Keratinocyte (primary cell): ENCODE measurements at regions not wholly inside any gene's neighbourhood (a gene's known extent, or its start where the extent isn't known, plus 50 kb on each side); places are given as distances from the start of the nearest gene placed in this dataset.

Experiments used
- DNase-seq: peaks from one replicate; pipeline ENCODE4 v3.0.0-alpha.2; 2011; ENCODE audit warnings: low read depth, missing footprints, low spot score
- FAIRE-seq: peaks from 2 replicates; lab custom pipeline; 2011; peaks lifted over from hg19 to GRCh38; lab: Jason Lieb, UNC
- H2AFZ ChIP-seq: 2 replicates; pipeline ENCODE4 v1.6.0; 2012; ENCODE audit warnings: low read length, control low read depth, inconsistent platforms; ENCODE audit not compliant: control insufficient read depth
- H3K27ac ChIP-seq: 2 replicates; pipeline ENCODE4 v1.5.1; 2011; ENCODE audit warnings: low read length; ENCODE audit not compliant: control insufficient read depth, insufficient read depth
- H3K27me3 ChIP-seq: 3 replicates; pipeline ENCODE4 v1.6.0; 2011; ENCODE audit warnings: low read length; ENCODE audit not compliant: control insufficient read depth, insufficient read depth; ENCODE audit errors: extremely low read depth
- H3K36me3 ChIP-seq, 2 experiments: 2 replicates in 1 of 2; 3 replicates in 1 of 2; pipeline ENCODE4 v1.5.1; 2011; ENCODE audit warnings: low read length in 2 of 2, mild to moderate bottlenecking in 1 of 2; ENCODE audit not compliant: control insufficient read depth in 2 of 2, insufficient read depth in 2 of 2; ENCODE audit errors: extremely low read depth in 1 of 2
- H3K4me1 ChIP-seq: 3 replicates; pipeline ENCODE4 v1.5.1; 2011; ENCODE audit warnings: low read length; ENCODE audit not compliant: control insufficient read depth, insufficient read depth; ENCODE audit errors: extremely low read depth
- H3K4me2 ChIP-seq: 3 replicates; pipeline ENCODE4 v1.6.0; 2011; ENCODE audit warnings: low read depth, low read length; ENCODE audit not compliant: control insufficient read depth, insufficient read depth; ENCODE audit errors: extremely low read depth
- H3K4me3 ChIP-seq, 3 experiments: fragments of 200-600 bp in 1 of 3; sonication (generic) in 1 of 3; 2 replicates in 2 of 3; 3 replicates in 1 of 3; pipeline ENCODE4 v1.5.1; 2011 to 2016; ENCODE audit warnings: low read length in 3 of 3, mild to moderate bottlenecking in 3 of 3, control low read depth in 2 of 3, inconsistent platforms in 1 of 3, low read depth in 1 of 3, mixed read lengths in 1 of 3, mixed run types in 1 of 3, moderate library complexity in 1 of 3; ENCODE audit not compliant: control insufficient read depth in 2 of 3, insufficient read depth in 2 of 3; ENCODE audit errors: extremely low read depth in 1 of 3
- H3K79me2 ChIP-seq: 2 replicates; pipeline ENCODE4 v1.6.0; 2012; ENCODE audit warnings: low read length; ENCODE audit not compliant: control insufficient read depth, insufficient read depth
- H3K9ac ChIP-seq: 3 replicates; pipeline ENCODE4 v1.6.0; 2011; ENCODE audit warnings: low read length; ENCODE audit not compliant: control insufficient read depth, insufficient read depth; ENCODE audit errors: extremely low read depth
- H3K9me1 ChIP-seq: 3 replicates; pipeline ENCODE4 v1.6.0; 2011; ENCODE audit warnings: low read length; ENCODE audit not compliant: control insufficient read depth, insufficient read depth; ENCODE audit errors: extremely low read depth
- H3K9me3 ChIP-seq: 2 replicates; pipeline ENCODE4 v1.5.1; 2012; ENCODE audit warnings: low read depth, low read length; ENCODE audit not compliant: control insufficient read depth
- H4K20me1 ChIP-seq: 3 replicates; pipeline ENCODE4 v1.6.0; 2011; ENCODE audit warnings: low read length; ENCODE audit not compliant: control insufficient read depth, insufficient read depth; ENCODE audit errors: extremely low read depth
- CTCF ChIP-seq, 3 experiments: IDR thresholded peaks in 1 of 3; conservative IDR thresholded peaks in 1 of 3; optimal IDR thresholded peaks in 1 of 3; 2 replicates in 2 of 3; 3 replicates in 1 of 3; pipeline versions ENCODE3 to v1.5.1; 2011; ENCODE audit warnings: low read length in 3 of 3, mild to moderate bottlenecking in 3 of 3, moderate library complexity in 2 of 3, control low read depth in 1 of 3, inconsistent platforms in 1 of 3; ENCODE audit not compliant: insufficient read depth in 2 of 3; ENCODE audit errors: extremely low read depth in 1 of 3
- EZH2 ChIP-seq: IDR thresholded peaks from one replicate; pipeline ENCODE4 v1.6.1; 2012; ENCODE audit warnings: inconsistent platforms, mild to moderate bottlenecking, low read length, moderate library complexity
- dilution Hi-C: fragments of 300-500 bp; cut with MboI; formaldehyde crosslinking; loops from one replicate; pipeline ENCODE4 v1.7.0; 2020; ENCODE audit warnings: low sequenced_read_pairs; ENCODE audit not compliant: extremely low pct_ligation_motif_present

- dilution Hi-C loops: no loop called here
- no peak for FAIRE-seq
- H3K27me3 ChIP-seq: no peaks in the 10 kb centered on the region
Observed at GRCh38 chr4:116752027-116752426, 333.3 kb downstream of the TRAM1L1 start.

GRCh38 chr4:116736756-116737155 is 348.6 kb downstream of the TRAM1L1 start:
- TF ChIP-seq EZH2: no peak
- TF ChIP-seq CTCF (optimal IDR thresholded peaks at IDR 0.05 in 1 of 3, IDR thresholded peaks at IDR 0.05 in 1 of 3, conservative IDR thresholded peaks at IDR 0.05 in 1 of 3; ENCODE audit: extremely low read depth in 1 of 3, insufficient read depth in 2 of 3, low read length in 3 of 3): no peak
- dilution Hi-C loops: no loop called here
- Histone ChIP-seq H4K20me1 (no peaks in the 10 kb centered on the region), H3K27ac (no peak overlapping the region), H3K4me2 (no peak overlapping the region), H3K36me3 (no peaks in the 10 kb centered on the region), H3K4me1 (no peaks in the 10 kb centered on the region), H3K79me2 (no peaks in the 10 kb centered on the region), H3K9ac (no peak overlapping the region), H3K9me1 (no peaks in the 10 kb centered on the region), H2AFZ (no peak overlapping the region), H3K9me3 (no peaks in the 10 kb centered on the region), H3K27me3 (no peaks in the 10 kb centered on the region), H3K4me3 (no peak overlapping the region)
- DNase-seq (no peak), FAIRE-seq (no peak)

More at GRCh38 chr4:116752027-116752426, 333.3 kb downstream of the TRAM1L1 start:
- TF ChIP-seq CTCF (optimal IDR thresholded peaks at IDR 0.05 in 1 of 3, IDR thresholded peaks at IDR 0.05 in 1 of 3, conservative IDR thresholded peaks at IDR 0.05 in 1 of 3; ENCODE audit: extremely low read depth in 1 of 3, insufficient read depth in 2 of 3, low read length in 3 of 3) (no peak), EZH2 (no peak)
- no peaks in the 10 kb centered on the region for H3K4me1 ChIP-seq
- H3K4me2 ChIP-seq: no peak overlapping the region
- H3K27ac ChIP-seq: no peak overlapping the region
- no peak for DNase-seq
- H3K79me2 ChIP-seq: no peaks in the 10 kb centered on the region
- no peak overlapping the region for H2AFZ ChIP-seq
- H3K9ac ChIP-seq: no peak overlapping the region
- no peak overlapping the region for H3K4me3 ChIP-seq
- no peaks in the 10 kb centered on the region for H4K20me1 ChIP-seq
- H3K9me3 ChIP-seq: no peaks in the 10 kb centered on the region
- H3K9me1 ChIP-seq: no peaks in the 10 kb centered on the region
- no peaks in the 10 kb centered on the region for H3K36me3 ChIP-seq
